Immature natural killer cell (primary cell): ENCODE measurements at regions not wholly inside any gene's neighbourhood (a gene's known extent, or its start where the extent isn't known, plus 50 kb on each side); places are given as distances from the start of the nearest gene placed in this dataset.
"Not testable (repeated sequence)": the region's sequence is repeated elsewhere in the genome, so short reads cannot be mapped to it uniquely, and the experiment has no call there.

ENCODE experiments used
- DNase-seq, 3 donors: peaks; one replicate each; pipeline ENCODE4 v3.0.0; 2022; ENCODE audit warnings: mixed read lengths in 1 of 3
- H3K27ac Mint-ChIP-seq, 6 donors: one replicate each; pipeline ENCODE4 v1.8.0; 2020; ENCODE audit warnings: mixed read lengths in 6 of 6, mild to moderate bottlenecking in 5 of 6, inconsistent platforms in 4 of 6, moderate library complexity in 3 of 6
- H3K27me3 Mint-ChIP-seq, 3 donors: one replicate each; pipeline ENCODE4 v1.8.0; 2020 to 2021; ENCODE audit warnings: low read depth in 3 of 3, mild to moderate bottlenecking in 3 of 3, mixed read lengths in 3 of 3, moderate library complexity in 3 of 3, inconsistent platforms in 1 of 3
- H3K36me3 Mint-ChIP-seq, 3 donors: one replicate each; pipeline ENCODE4 v1.8.0; 2020; ENCODE audit warnings: mixed read lengths in 3 of 3, inconsistent platforms in 2 of 3, mild to moderate bottlenecking in 2 of 3
- H3K4me1 Mint-ChIP-seq, 2 donors: one replicate each; pipeline ENCODE4 v1.8.0; 2020; ENCODE audit warnings: inconsistent platforms in 2 of 2, mild to moderate bottlenecking in 2 of 2, mixed read lengths in 2 of 2, moderate library complexity in 1 of 2
- H3K4me3 Mint-ChIP-seq, 5 donors: one replicate each; pipeline ENCODE4 v1.8.0; 2020; ENCODE audit warnings: mild to moderate bottlenecking in 5 of 5, mixed read lengths in 5 of 5, inconsistent platforms in 3 of 5, moderate library complexity in 3 of 5
- H3K9me3 Mint-ChIP-seq, 6 donors: one replicate each; pipeline ENCODE4 v1.8.0; 2020; ENCODE audit warnings: mild to moderate bottlenecking in 6 of 6, mixed read lengths in 6 of 6, inconsistent platforms in 4 of 6, moderate library complexity in 3 of 6

- DNase-seq, result no peak
- Mint-ChIP-seq H3K27ac (no peak overlapping the region), H3K9me3 (peaks cover 0 to 11% (median 4%) of the 10 kb centered on the region in 6 donors), H3K4me3 (no peak overlapping the region), H3K27me3 (peaks cover 0 to 2% (median 2%) of the 10 kb centered on the region in 3 donors), H3K4me1 (no peaks in the 10 kb centered on the region), H3K36me3 (no peaks in the 10 kb centered on the region)
These were observed 75.1 kb upstream of the GNG12 start for GRCh38 chr1:67908250-67908936.

- H3K27me3 Mint-ChIP-seq, H3K4me3 Mint-ChIP-seq, H3K36me3 Mint-ChIP-seq, H3K4me1 Mint-ChIP-seq, DNase-seq, H3K27ac Mint-ChIP-seq: not testable (repeated sequence)
- peaks cover 0 to 11% (median 3%) of the 10 kb centered on the region in 6 donors for H3K9me3 Mint-ChIP-seq
These were observed 74.2 kb upstream of the GNG12 start for GRCh38 chr1:67907467-67907866.

- H3K27me3 Mint-ChIP-seq, H3K4me1 Mint-ChIP-seq, H3K36me3 Mint-ChIP-seq, H3K4me3 Mint-ChIP-seq, H3K9me3 Mint-ChIP-seq, DNase-seq, H3K27ac Mint-ChIP-seq: not testable (repeated sequence)
These were observed 72.7 kb upstream of the GNG12 start for GRCh38 chr1:67906015-67906414.

GRCh38 chr1:67902546-67903223 is 69.4 kb upstream of the GNG12 start:
- DNase-seq, H3K4me3 Mint-ChIP-seq, H3K27me3 Mint-ChIP-seq, H3K9me3 Mint-ChIP-seq, H3K36me3 Mint-ChIP-seq, H3K4me1 Mint-ChIP-seq, H3K27ac Mint-ChIP-seq: not testable (repeated sequence)

GRCh38 chr1:67898033-67898726 is 64.9 kb upstream of the GNG12 start:
- no peak overlapping the region for H3K4me3 Mint-ChIP-seq
- H3K27me3 Mint-ChIP-seq, result peaks cover 0 to 6% (median 4%) of the 10 kb centered on the region in 3 donors
- H3K9me3 Mint-ChIP-seq, result peaks cover 0 to 3% (median under 1%) of the 10 kb centered on the region in 6 donors
- no peak for DNase-seq
- no peaks in the 10 kb centered on the region for H3K4me1 Mint-ChIP-seq
- no peaks in the 10 kb centered on the region for H3K36me3 Mint-ChIP-seq
- H3K27ac Mint-ChIP-seq, result no peak overlapping the region

- H3K27ac Mint-ChIP-seq, result no peak overlapping the region
- no peak for DNase-seq
- H3K9me3 Mint-ChIP-seq, result peaks cover 0 to 3% (median under 1%) of the 10 kb centered on the region in 6 donors
- no peak overlapping the region for H3K4me3 Mint-ChIP-seq
- H3K36me3 Mint-ChIP-seq, result no peaks in the 10 kb centered on the region
- no peaks in the 10 kb centered on the region for H3K4me1 Mint-ChIP-seq
- H3K27me3 Mint-ChIP-seq, result peaks cover 0 to 4% (median 3%) of the 10 kb centered on the region in 3 donors
These were observed 64.1 kb upstream of the GNG12 start for GRCh38 chr1:67897270-67897949.

GRCh38 chr1:67896826-67897225 is 63.6 kb upstream of the GNG12 start:
- H3K36me3 Mint-ChIP-seq, result no peaks in the 10 kb centered on the region
- H3K4me3 Mint-ChIP-seq, result no peak overlapping the region
- no peak overlapping the region for H3K27ac Mint-ChIP-seq
- no peaks in the 10 kb centered on the region for H3K4me1 Mint-ChIP-seq
- peaks cover 0 to 3% (median under 1%) of the 10 kb centered on the region in 6 donors for H3K9me3 Mint-ChIP-seq
- no peak for DNase-seq
- H3K27me3 Mint-ChIP-seq, result peaks cover 0 to 3% (median 3%) of the 10 kb centered on the region in 3 donors

GRCh38 chr1:67894981-67895735 is 61.9 kb upstream of the GNG12 start:
- Mint-ChIP-seq H3K4me1 (no peaks in the 10 kb centered on the region), H3K36me3 (no peaks in the 10 kb centered on the region), H3K27ac (no peak overlapping the region), H3K27me3 (peaks cover 0 to 7% (median 3%) of the 10 kb centered on the region in 3 donors), H3K9me3 (peaks cover 0 to 3% (median under 1%) of the 10 kb centered on the region in 6 donors), H3K4me3 (no peak overlapping the region)
- no peak for DNase-seq

GRCh38 chr1:67893126-67893495 is 59.8 kb upstream of the GNG12 start:
- H3K4me3 Mint-ChIP-seq, result no peak overlapping the region
- peaks cover 0 to 7% (median 3%) of the 10 kb centered on the region in 3 donors for H3K27me3 Mint-ChIP-seq
- peaks cover 2 to 5% of the 10 kb centered on the region in 2 donors for H3K4me1 Mint-ChIP-seq

GRCh38 chr1:67892476-67893125 is 59.3 kb upstream of the GNG12 start:
- no peak overlapping the region for H3K27ac Mint-ChIP-seq
- H3K9me3 Mint-ChIP-seq, result peaks cover 0 to 3% (median 0%) of the 10 kb centered on the region in 6 donors
- peaks cover 0 to 6% (median 0%) of the 10 kb centered on the region in 3 donors for H3K27me3 Mint-ChIP-seq
- peaks cover 2 to 5% of the 10 kb centered on the region in 2 donors for H3K4me1 Mint-ChIP-seq
- H3K4me3 Mint-ChIP-seq, result no peak overlapping the region
- no peak for DNase-seq
- no peaks in the 10 kb centered on the region for H3K36me3 Mint-ChIP-seq

More at GRCh38 chr1:67893126-67893495, 59.8 kb upstream of the GNG12 start:
- H3K27ac Mint-ChIP-seq, result no peak overlapping the region
- no peak for DNase-seq
- no peaks in the 10 kb centered on the region for H3K36me3 Mint-ChIP-seq
- peaks cover 0 to 3% (median 0%) of the 10 kb centered on the region in 6 donors for H3K9me3 Mint-ChIP-seq

GRCh38 chr1:67890857-67891256 is 57.6 kb upstream of the GNG12 start:
- peaks cover 0 to 6% (median 0%) of the 10 kb centered on the region in 3 donors for H3K27me3 Mint-ChIP-seq
- no peaks in the 10 kb centered on the region for H3K9me3 Mint-ChIP-seq
- H3K4me3 Mint-ChIP-seq, result no peak overlapping the region
- no peak for DNase-seq
- no peak overlapping the region for H3K27ac Mint-ChIP-seq
- H3K36me3 Mint-ChIP-seq, result no peaks in the 10 kb centered on the region
- peaks cover 2 to 5% of the 10 kb centered on the region in 2 donors for H3K4me1 Mint-ChIP-seq

- peaks cover 2 to 5% of the 10 kb centered on the region in 2 donors for H3K4me1 Mint-ChIP-seq
These were observed 56.8 kb upstream of the GNG12 start for GRCh38 chr1:67889953-67890567.

More at GRCh38 chr1:67889953-67890567, 56.8 kb upstream of the GNG12 start:
- H3K9me3 Mint-ChIP-seq, result no peaks in the 10 kb centered on the region
- H3K4me3 Mint-ChIP-seq, result no peak overlapping the region
- no peak for DNase-seq
- peaks cover 0 to 6% (median 0%) of the 10 kb centered on the region in 3 donors for H3K27me3 Mint-ChIP-seq
- no peak overlapping the region for H3K27ac Mint-ChIP-seq
- H3K36me3 Mint-ChIP-seq, result no peaks in the 10 kb centered on the region
